ENCODE measurements at regions not wholly inside any gene's neighbourhood (a gene's known extent, or its start where the extent isn't known, plus 50 kb on each side); places are given as distances from the start of the nearest gene placed in this dataset.

- intact Hi-C loops (cut with DNase I): no loop called here
- 49 to 97% methylated on average over 1 of the region's 1 CpG for WGBS, 2 donors
- no peaks in the 10 kb centered on the region for H3K36me3 ChIP-seq
- H3K27ac ChIP-seq: no peak overlapping the region
- TF ChIP-seq POLR2A (IDR thresholded peaks at IDR 0.05): no peak
- no peaks in the 10 kb centered on the region for H3K4me1 ChIP-seq
- H3K27me3 ChIP-seq: no peaks in the 10 kb centered on the region
- no peaks in the 10 kb centered on the region for H3K9me3 ChIP-seq
- no peak for DNase-seq
- no peak overlapping the region for H3K4me3 ChIP-seq (replicated peaks in 1 of 3)
Measured at GRCh38 chr14:97942921-97943320, 1145.7 kb downstream of the VRK1 start.

- no peak overlapping the region for H3K4me3 ChIP-seq (replicated peaks in 1 of 3)
- TF ChIP-seq CTCF (IDR thresholded peaks at IDR 0.05) (no peak), POLR2A (IDR thresholded peaks at IDR 0.05) (no peak)
- H3K9me3 ChIP-seq: no peaks in the 10 kb centered on the region
- no peaks in the 10 kb centered on the region for H3K36me3 ChIP-seq
- no peak for DNase-seq
- WGBS, 2 donors: 64 to 71% methylated on average over 1 of the region's 1 CpG
- no peak overlapping the region for H3K27ac ChIP-seq
- no peaks in the 10 kb centered on the region for H3K27me3 ChIP-seq
- H3K4me1 ChIP-seq: no peaks in the 10 kb centered on the region
- intact Hi-C loops (cut with DNase I): no loop called here
Measured at GRCh38 chr14:97943619-97944018, 1146.4 kb downstream of the VRK1 start.

- WGBS, 2 donors: 89% methylated on average over 1 of the region's 1 CpG
- TF ChIP-seq CTCF (IDR thresholded peaks at IDR 0.05) (no peak), POLR2A (IDR thresholded peaks at IDR 0.05) (no peak)
- Histone ChIP-seq H3K27ac (no peak overlapping the region), H3K27me3 (no peaks in the 10 kb centered on the region), H3K4me3 (replicated peaks in 1 of 3) (no peak overlapping the region), H3K4me1 (no peaks in the 10 kb centered on the region), H3K9me3 (no peaks in the 10 kb centered on the region), H3K36me3 (no peaks in the 10 kb centered on the region)
- no peak for DNase-seq
- intact Hi-C loops (cut with DNase I): no loop called here
Measured at GRCh38 chr14:97944380-97944779, 1147.2 kb downstream of the VRK1 start.

- H3K9me3 ChIP-seq: no peaks in the 10 kb centered on the region
- H3K27ac ChIP-seq: no peak overlapping the region
- no peaks in the 10 kb centered on the region for H3K36me3 ChIP-seq
- H3K4me3 ChIP-seq (replicated peaks in 1 of 3): no peak overlapping the region
- no peaks in the 10 kb centered on the region for H3K4me1 ChIP-seq
- no peak for DNase-seq
- intact Hi-C loops (cut with DNase I): no loop called here
- no peak for TF ChIP-seq CTCF (IDR thresholded peaks at IDR 0.05)
- TF ChIP-seq POLR2A (IDR thresholded peaks at IDR 0.05): no peak
- H3K27me3 ChIP-seq: no peaks in the 10 kb centered on the region
Measured at GRCh38 chr14:97945631-97946030, 1148.4 kb downstream of the VRK1 start.

- Histone ChIP-seq H3K36me3 (no peaks in the 10 kb centered on the region), H3K27ac (no peak overlapping the region), H3K4me1 (no peaks in the 10 kb centered on the region), H3K4me3 (replicated peaks in 1 of 3) (no peak overlapping the region), H3K27me3 (no peaks in the 10 kb centered on the region), H3K9me3 (no peaks in the 10 kb centered on the region)
- 30 to 45% methylated on average over 2 of the region's 2 CpGs for WGBS, 2 donors
- no peak for DNase-seq
- TF ChIP-seq POLR2A (IDR thresholded peaks at IDR 0.05) (no peak), CTCF (IDR thresholded peaks at IDR 0.05) (no peak)
- intact Hi-C loops (cut with DNase I): no loop called here
Measured at GRCh38 chr14:97946240-97946639, 1149.1 kb downstream of the VRK1 start.

GRCh38 chr14:97946641-97947040 is 1149.5 kb downstream of the VRK1 start:
- Histone ChIP-seq H3K36me3 (no peaks in the 10 kb centered on the region), H3K27ac (no peak overlapping the region), H3K4me3 (replicated peaks in 1 of 3) (no peak overlapping the region), H3K27me3 (no peaks in the 10 kb centered on the region), H3K4me1 (no peaks in the 10 kb centered on the region), H3K9me3 (no peaks in the 10 kb centered on the region)
- DNase-seq: no peak
- intact Hi-C loops (cut with DNase I): no loop called here
- 84 to 89% methylated on average over 9 of the region's 9 CpGs for WGBS, 2 donors
- no peak for TF ChIP-seq POLR2A (IDR thresholded peaks at IDR 0.05)
- TF ChIP-seq CTCF (IDR thresholded peaks at IDR 0.05): no peak
